IMR-90 (cell line): ENCODE measurements at regions not wholly inside any gene's neighbourhood (a gene's known extent, or its start where the extent isn't known, plus 50 kb on each side); places are given as distances from the start of the nearest gene placed in this dataset.

Source experiments
- ATAC-seq: fragments of 200-7000 bp; cut with Tn5 transposase; 2 replicates; pipeline ENCODE4 v1.9.1; 2020; ENCODE audit warnings: low read depth, mild to moderate bottlenecking, moderate library complexity
- BruUV-seq: library from RNA; stranded (reverse); fragments of 400-500 nt; replicated peaks from 2 replicates; lab custom pipeline; 2021; lab: Mats Ljungman, UMichigan
- CTCF ChIA-PET: fragments of 300-600 bp; formaldehyde crosslinking; extraction: SDS; loops from one replicate; lab custom pipeline; 2021; ENCODE audit warnings: antibody characterized with exemption; lab: Yijun Ruan, JAX
- POLR2A ChIA-PET: fragments of 300-600 bp; sonication (Branson Sonifier 250); formaldehyde crosslinking; loops from one replicate; lab custom pipeline; 2022; ENCODE audit warnings: antibody characterized with exemption; ENCODE audit not compliant: unreplicated experiment; lab: Charles Lee
- DNase-seq: peaks from one replicate; pipeline ENCODE4 v3.0.0; 2013
- H2AFZ ChIP-seq: replicated peaks from 2 replicates; pipeline ENCODE3; 2013; ENCODE audit warnings: low read length, mild to moderate bottlenecking; ENCODE audit not compliant: poor library complexity
- H2AK5ac ChIP-seq: 2 replicates; pipeline ENCODE4 v1.6.1; 2013; ENCODE audit warnings: low read depth, low read length, inconsistent platforms
- H2AK9ac ChIP-seq: replicated peaks from 2 replicates; pipeline ENCODE3; 2013; ENCODE audit warnings: mild to moderate bottlenecking, low read depth, low read length, moderate library complexity; ENCODE audit not compliant: poor library complexity
- H2BK120ac ChIP-seq: 2 replicates; pipeline ENCODE4 v1.6.1; 2013; ENCODE audit warnings: low read depth, low read length, inconsistent platforms
- H2BK15ac ChIP-seq: 3 replicates; pipeline ENCODE4 v1.6.1; 2013; ENCODE audit warnings: low read depth, low read length, inconsistent platforms
- H2BK20ac ChIP-seq: 2 replicates; pipeline ENCODE4 v1.6.1; 2013; ENCODE audit warnings: low read depth, mild to moderate bottlenecking, inconsistent platforms, low read length, moderate library complexity
- H2BK5ac ChIP-seq: 2 replicates; pipeline ENCODE4 v1.6.1; 2013; ENCODE audit warnings: mild to moderate bottlenecking, low read depth, low read length, inconsistent platforms; ENCODE audit not compliant: poor library complexity, severe bottlenecking
- H3K14ac ChIP-seq: replicated peaks from 2 replicates; pipeline ENCODE4 v1.6.1; 2013; ENCODE audit warnings: low read depth, low read length, inconsistent platforms
- H3K18ac ChIP-seq: 2 replicates; pipeline ENCODE4 v1.6.1; 2013; ENCODE audit warnings: low read depth, low read length, control low read depth
- H3K23ac ChIP-seq: 2 replicates; pipeline ENCODE4 v1.6.1; 2013; ENCODE audit warnings: low read depth, low read length, inconsistent platforms
- H3K27ac ChIP-seq: 2 replicates; pipeline ENCODE4 v1.5.1; 2013; ENCODE audit warnings: mild to moderate bottlenecking, control low read depth, low read length; ENCODE audit not compliant: insufficient read depth
- H3K27me3 ChIP-seq: 2 replicates; pipeline ENCODE4 v1.6.1; 2013; ENCODE audit warnings: low read length; ENCODE audit not compliant: control insufficient read depth, insufficient read depth
- H3K36me3 ChIP-seq: 2 replicates; pipeline ENCODE4 v1.6.1; 2013; ENCODE audit warnings: low read length, mixed read lengths; ENCODE audit not compliant: control insufficient read depth, insufficient read depth
- H3K4ac ChIP-seq: 2 replicates; pipeline ENCODE4 v1.6.1; 2013; ENCODE audit warnings: low read depth, low read length, inconsistent platforms
- H3K4me1 ChIP-seq: 2 replicates; pipeline ENCODE4 v1.6.1; 2013; ENCODE audit warnings: low read length, mixed read lengths; ENCODE audit not compliant: control insufficient read depth, insufficient read depth
- H3K4me2 ChIP-seq: 2 replicates; pipeline ENCODE4 v1.6.1; 2013; ENCODE audit warnings: low read depth, mild to moderate bottlenecking, control low read depth, low read length, moderate library complexity
- H3K4me3 ChIP-seq: 2 replicates; pipeline ENCODE4 v1.5.1; 2013; ENCODE audit warnings: low read depth, mild to moderate bottlenecking, control low read depth, low read length, moderate library complexity; ENCODE audit not compliant: insufficient read depth
- H3K56ac ChIP-seq: 2 replicates; pipeline ENCODE4 v1.6.1; 2013; ENCODE audit warnings: low read length, inconsistent platforms; ENCODE audit not compliant: insufficient read depth; ENCODE audit errors: extremely low read depth
- H3K79me1 ChIP-seq, 2 experiments: 2 replicates each; pipeline ENCODE4 v1.6.1; 2013; ENCODE audit warnings: low read length in 2 of 2, inconsistent platforms in 1 of 2, low read depth in 1 of 2
- H3K9ac ChIP-seq: 2 replicates; pipeline ENCODE4 v1.6.1; 2013; ENCODE audit warnings: low read depth, low read length, control low read depth
- H3K9me1 ChIP-seq: 2 replicates; pipeline ENCODE4 v1.6.1; 2013; ENCODE audit warnings: low read length, inconsistent platforms; ENCODE audit not compliant: insufficient read depth
- H3K9me3 ChIP-seq: 2 replicates; pipeline ENCODE4 v1.6.1; 2013; ENCODE audit warnings: low read length; ENCODE audit not compliant: control insufficient read depth, insufficient read depth
- H4K20me1 ChIP-seq: 2 replicates; pipeline ENCODE4 v1.6.1; 2013; ENCODE audit warnings: low read length, inconsistent platforms; ENCODE audit not compliant: insufficient read depth
- H4K5ac ChIP-seq: 2 replicates; pipeline ENCODE4 v1.6.1; 2013; ENCODE audit warnings: mild to moderate bottlenecking, low read depth, low read length, control low read depth
- H4K8ac ChIP-seq, 2 experiments: 2 replicates each; pipeline ENCODE4 v1.6.1; 2013; ENCODE audit warnings: low read depth in 2 of 2, low read length in 2 of 2, control low read depth in 1 of 2, inconsistent platforms in 1 of 2
- H4K91ac ChIP-seq: 2 replicates; pipeline ENCODE4 v1.6.1; 2013; ENCODE audit warnings: low read depth, low read length, inconsistent platforms; ENCODE audit not compliant: insufficient read depth
- BHLHE40 ChIP-seq: fragments of 150-350 bp; IDR thresholded peaks from 2 replicates; pipeline ENCODE4 v1.6.1; 2016; ENCODE audit warnings: mild to moderate bottlenecking, low read depth, low read length
- CEBPB ChIP-seq: IDR thresholded peaks from 2 replicates; pipeline ENCODE4 v1.6.1; 2012; ENCODE audit warnings: low read depth, low read length, improper control_type of control experiment
- CHD1 ChIP-seq: IDR thresholded peaks from 2 replicates; pipeline ENCODE4 v1.6.1; 2012; ENCODE audit warnings: low read depth, low read length, improper control_type of control experiment
- FOS ChIP-seq: fragments of 150-350 bp; IDR thresholded peaks from 2 replicates; pipeline ENCODE4 v1.6.1; 2016; ENCODE audit warnings: low read depth, low read length
- MAFK ChIP-seq: IDR thresholded peaks from 2 replicates; pipeline ENCODE4 v1.6.1; 2012; ENCODE audit warnings: low read depth, low read length, improper control_type of control experiment
- MXI1 ChIP-seq: IDR thresholded peaks from 2 replicates; pipeline ENCODE4 v1.6.1; 2012; ENCODE audit warnings: low read depth, mild to moderate bottlenecking, low read length, moderate library complexity, borderline replicate concordance
- NFE2L2 ChIP-seq: fragments of 150-350 bp; IDR thresholded peaks from 2 replicates; pipeline ENCODE4 v1.6.1; 2016; ENCODE audit warnings: low read depth, mild to moderate bottlenecking, low read length
- POLR2A ChIP-seq: IDR thresholded peaks from 2 replicates; pipeline ENCODE4 v1.6.1; 2012; ENCODE audit warnings: mild to moderate bottlenecking, low read depth, low read length
- RAD21 ChIP-seq: IDR thresholded peaks from 2 replicates; pipeline ENCODE4 v1.6.1; 2012; ENCODE audit warnings: low read length, improper control_type of control experiment
- RCOR1 ChIP-seq: IDR thresholded peaks from 2 replicates; pipeline ENCODE4 v1.6.1; 2012; ENCODE audit warnings: mild to moderate bottlenecking, low read length, improper control_type of control experiment; ENCODE audit not compliant: insufficient replicate concordance
- RFX5 ChIP-seq: IDR thresholded peaks from 2 replicates; pipeline ENCODE4 v1.8.0; 2012; ENCODE audit warnings: low read depth, mild to moderate bottlenecking, low read length, moderate library complexity
- SMC3 ChIP-seq: fragments of 150-350 bp; IDR thresholded peaks from 2 replicates; pipeline ENCODE4 v1.6.1; 2016; ENCODE audit warnings: low read depth, mild to moderate bottlenecking, antibody characterized with exemption, low read length, moderate library complexity
- WGBS, 2 experiments: methylation state at CpG; one replicate each; pipeline versions ENCODE4 v1.1.5 to v1.1.7; 2013; ENCODE audit warnings: missing lambda C conversion rate in 2 of 2; ENCODE audit not compliant: insufficient read length in 1 of 2; ENCODE audit errors: extremely low coverage in 2 of 2; 5-methylcytosine and 5-hydroxymethylcytosine counted together
- dilution Hi-C: fragments of 300-500 bp; cut with HindIII; formaldehyde crosslinking; loops from one replicate; pipeline ENCODE4 v1.14.3; 2018; ENCODE audit warnings: low sequenced_read_pairs; ENCODE audit not compliant: unreplicated experiment
- in situ Hi-C: fragments of 300-500 bp; cut with MboI; formaldehyde crosslinking; loops from 3 replicates; pipeline ENCODE4 v1.14.3; 2019; ENCODE audit warnings: low sequenced_read_pairs, inconsistent platforms, mixed read lengths
- intact Hi-C: fragments of 100-400 bp; cut with micrococcal nuclease; formaldehyde crosslinking; loops from 2 replicates; pipeline ENCODE4 v1.10.0; 2022
- TF ChIP-seq, protein P1 (sequence below): fragments of 150-350 bp; IDR thresholded peaks from 2 replicates; pipeline ENCODE4 v1.6.1; 2016; ENCODE audit warnings: low read depth, mild to moderate bottlenecking, low read length, moderate library complexity, borderline replicate concordance
- TF ChIP-seq, protein P2 (sequence below): fragments of 150-350 bp; IDR thresholded peaks from 2 replicates; pipeline ENCODE4 v1.6.1; 2017; ENCODE audit warnings: mild to moderate bottlenecking, antibody characterized with exemption, low read length, low read depth

GRCh38 chr12:128170181-128170580, 96.8 kb upstream of the TMEM132C start:
- no peak overlapping the region for H3K18ac ChIP-seq
- no peak overlapping the region for H3K4me2 ChIP-seq
- 33% methylated on average over 1 of the region's 9 CpGs; no CpG with 5 or more reads in 1 of the 2 experiments for WGBS, 2 experiments
- H3K9ac ChIP-seq = no peak overlapping the region
- no peak overlapping the region for H2BK5ac ChIP-seq
- H3K9me3 ChIP-seq = peaks cover 26% of the 10 kb centered on the region
- H4K8ac ChIP-seq = no peak overlapping the region
- intact Hi-C loops (no loop called here), dilution Hi-C loops (no loop called here), in situ Hi-C loops (no loop called here)
- no peak overlapping the region for H2AFZ ChIP-seq
- H4K5ac ChIP-seq = no peak overlapping the region
- H3K56ac ChIP-seq = no peak overlapping the region
- no peaks in the 10 kb centered on the region for H4K20me1 ChIP-seq
- no peaks in the 10 kb centered on the region for H3K79me1 ChIP-seq
- BruUV-seq = no TSS peak
- no peaks in the 10 kb centered on the region for H3K9me1 ChIP-seq
- ChIA-PET POLR2A (no interaction called here), CTCF (no interaction called here)
- H3K4ac ChIP-seq = no peak overlapping the region
- H3K4me3 ChIP-seq = no peak overlapping the region
- no peak for TF ChIP-seq POLR2A
- TF ChIP-seq, protein P1, sequence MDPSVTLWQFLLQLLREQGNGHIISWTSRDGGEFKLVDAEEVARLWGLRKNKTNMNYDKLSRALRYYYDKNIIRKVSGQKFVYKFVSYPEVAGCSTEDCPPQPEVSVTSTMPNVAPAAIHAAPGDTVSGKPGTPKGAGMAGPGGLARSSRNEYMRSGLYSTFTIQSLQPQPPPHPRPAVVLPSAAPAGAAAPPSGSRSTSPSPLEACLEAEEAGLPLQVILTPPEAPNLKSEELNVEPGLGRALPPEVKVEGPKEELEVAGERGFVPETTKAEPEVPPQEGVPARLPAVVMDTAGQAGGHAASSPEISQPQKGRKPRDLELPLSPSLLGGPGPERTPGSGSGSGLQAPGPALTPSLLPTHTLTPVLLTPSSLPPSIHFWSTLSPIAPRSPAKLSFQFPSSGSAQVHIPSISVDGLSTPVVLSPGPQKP = no peak
- TF ChIP-seq RAD21 = no peak
- TF ChIP-seq MXI1 = no peak
- TF ChIP-seq FOS = no peak
- TF ChIP-seq MAFK = no peak
- no peak for TF ChIP-seq RCOR1
- TF ChIP-seq SMC3 = no peak
- TF ChIP-seq, protein P2, sequence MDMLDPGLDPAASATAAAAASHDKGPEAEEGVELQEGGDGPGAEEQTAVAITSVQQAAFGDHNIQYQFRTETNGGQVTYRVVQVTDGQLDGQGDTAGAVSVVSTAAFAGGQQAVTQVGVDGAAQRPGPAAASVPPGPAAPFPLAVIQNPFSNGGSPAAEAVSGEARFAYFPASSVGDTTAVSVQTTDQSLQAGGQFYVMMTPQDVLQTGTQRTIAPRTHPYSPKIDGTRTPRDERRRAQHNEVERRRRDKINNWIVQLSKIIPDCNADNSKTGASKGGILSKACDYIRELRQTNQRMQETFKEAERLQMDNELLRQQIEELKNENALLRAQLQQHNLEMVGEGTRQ = no peak
- no peak for TF ChIP-seq BHLHE40
- TF ChIP-seq NFE2L2 = no peak
- no peak for TF ChIP-seq RFX5
- TF ChIP-seq CHD1 = no peak
- no peak for TF ChIP-seq CEBPB
- H3K27me3 ChIP-seq = no peaks in the 10 kb centered on the region
- no peak for ATAC-seq
- no peak overlapping the region for H3K27ac ChIP-seq
- H2BK20ac ChIP-seq = no peak overlapping the region
- DNase-seq = no peak
- no peak overlapping the region for H2AK5ac ChIP-seq
- H3K23ac ChIP-seq = no peak overlapping the region
- H2BK15ac ChIP-seq = no peak overlapping the region
- no peak overlapping the region for H4K91ac ChIP-seq
- no peaks in the 10 kb centered on the region for H3K4me1 ChIP-seq
- no peak overlapping the region for H2AK9ac ChIP-seq
- H3K14ac ChIP-seq = no peak overlapping the region
- H3K36me3 ChIP-seq = no peaks in the 10 kb centered on the region
- no peak overlapping the region for H2BK120ac ChIP-seq
